Fibroblast of the aortic adventitia (primary cell): ENCODE measurements at regions not wholly inside any gene's neighbourhood (a gene's known extent, or its start where the extent isn't known, plus 50 kb on each side); places are given as distances from the start of the nearest gene placed in this dataset.

Experiments
- DNase-seq: peaks from one replicate; pipeline ENCODE4 v3.0.0-alpha.2; 2010; ENCODE audit warnings: low read depth
- H3K4me3 ChIP-seq: 2 replicates; pipeline ENCODE4 v1.5.1; 2011; ENCODE audit warnings: low read depth, mild to moderate bottlenecking, control low read depth, low read length, moderate library complexity
- CTCF ChIP-seq: IDR thresholded peaks from 2 replicates; pipeline ENCODE4 v1.5.1; 2011; ENCODE audit warnings: mild to moderate bottlenecking, low read length, control low read depth, inconsistent platforms; ENCODE audit not compliant: insufficient read depth

GRCh38 chr17:73939806-73940205 is 263.7 kb upstream of the RPL38 start:
- DNase-seq: no peak
- no peak for TF ChIP-seq CTCF
- H3K4me3 ChIP-seq: no peak overlapping the region

- DNase-seq: no peak
- TF ChIP-seq CTCF: no peak
- H3K4me3 ChIP-seq: no peak overlapping the region
Measured at GRCh38 chr17:73940511-73940910, 263.0 kb upstream of the RPL38 start.

GRCh38 chr17:73941919-73942530 is 261.5 kb upstream of the RPL38 start:
- DNase-seq: no peak
- TF ChIP-seq CTCF: no peak
- no peak overlapping the region for H3K4me3 ChIP-seq

GRCh38 chr17:73942703-73943415 is 260.6 kb upstream of the RPL38 start:
- no peak for DNase-seq
- no peak overlapping the region for H3K4me3 ChIP-seq
- no peak for TF ChIP-seq CTCF

GRCh38 chr17:73943416-73944110 is 259.9 kb upstream of the RPL38 start:
- no peak for TF ChIP-seq CTCF
- no peak overlapping the region for H3K4me3 ChIP-seq
- DNase-seq: no peak

GRCh38 chr17:73944366-73944765 is 259.1 kb upstream of the RPL38 start:
- TF ChIP-seq CTCF: no peak
- H3K4me3 ChIP-seq: no peak overlapping the region
- DNase-seq: no peak
